ENCODE measurements at regions not wholly inside any gene's neighbourhood (a gene's known extent, or its start where the extent isn't known, plus 50 kb on each side); places are given as distances from the start of the nearest gene placed in this dataset.
"Not testable (repeated sequence)": the region's sequence is repeated elsewhere in the genome, so short reads cannot be mapped to it uniquely, and the experiment has no call there.

DNA sequence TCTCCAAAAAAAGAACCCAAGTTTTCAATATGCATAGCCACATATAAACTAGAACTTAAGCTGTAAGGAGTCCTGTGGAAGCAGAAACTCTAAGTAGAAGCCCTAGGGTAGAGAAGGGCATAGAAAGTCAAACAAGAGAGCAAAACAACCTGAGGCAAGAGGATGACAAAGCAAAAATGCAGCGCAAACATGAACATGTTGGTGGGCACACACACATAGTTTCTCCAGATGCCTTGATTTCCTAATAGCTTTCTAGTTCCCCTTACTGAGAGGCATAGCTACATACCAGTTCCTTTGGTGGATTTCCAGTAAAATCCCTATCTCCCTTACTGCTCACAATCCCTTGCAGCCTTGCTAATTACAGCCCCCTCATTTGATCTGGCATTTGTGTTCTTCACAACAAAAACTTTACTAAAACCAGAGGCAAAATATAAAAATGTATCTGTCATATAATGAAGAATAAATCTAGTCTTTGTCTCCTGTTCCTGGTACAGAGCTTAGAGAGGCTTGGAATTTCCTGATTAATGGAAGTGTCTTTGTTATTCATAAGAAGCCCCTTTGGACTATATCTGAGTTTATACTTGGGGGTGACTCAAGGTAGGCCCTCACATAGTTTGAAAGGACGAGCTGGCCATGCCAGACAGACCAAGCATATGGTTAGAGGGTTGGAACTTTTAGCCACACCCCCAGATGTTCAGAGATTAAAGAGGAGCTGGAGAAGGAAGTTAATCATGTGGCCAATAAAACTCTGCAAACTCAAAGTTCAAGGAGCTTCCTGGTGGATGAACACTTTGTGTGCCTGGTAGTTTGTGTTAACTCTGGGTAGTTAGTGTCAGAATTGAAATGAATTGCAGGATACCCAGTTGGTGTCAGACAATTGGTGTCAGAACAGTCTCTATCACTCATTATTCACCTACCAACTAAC, 52.7 kb upstream of the ZCCHC13 start:
- DNase-seq = no peak

DNA sequence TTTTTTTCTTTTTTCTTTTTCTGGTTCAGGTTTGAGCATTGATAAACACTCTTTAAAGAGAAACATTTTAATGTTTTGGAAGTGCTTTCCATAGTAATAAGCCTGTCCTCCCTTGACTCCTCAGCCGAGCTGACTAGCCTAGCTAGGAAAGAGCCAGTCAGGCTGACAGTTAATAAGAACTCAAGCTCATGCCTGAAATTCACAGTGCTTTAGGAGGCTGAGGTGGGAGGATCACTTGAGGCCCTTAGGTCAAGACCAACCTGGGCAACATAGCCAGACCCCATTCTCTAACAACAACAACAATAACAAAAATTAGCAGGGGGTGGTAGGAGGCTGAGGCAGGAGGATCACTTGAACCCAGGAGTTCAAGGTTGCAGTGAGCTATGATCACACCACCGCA, 53.4 kb upstream of the ZCCHC13 start:
- DNase-seq = no peak

DNA sequence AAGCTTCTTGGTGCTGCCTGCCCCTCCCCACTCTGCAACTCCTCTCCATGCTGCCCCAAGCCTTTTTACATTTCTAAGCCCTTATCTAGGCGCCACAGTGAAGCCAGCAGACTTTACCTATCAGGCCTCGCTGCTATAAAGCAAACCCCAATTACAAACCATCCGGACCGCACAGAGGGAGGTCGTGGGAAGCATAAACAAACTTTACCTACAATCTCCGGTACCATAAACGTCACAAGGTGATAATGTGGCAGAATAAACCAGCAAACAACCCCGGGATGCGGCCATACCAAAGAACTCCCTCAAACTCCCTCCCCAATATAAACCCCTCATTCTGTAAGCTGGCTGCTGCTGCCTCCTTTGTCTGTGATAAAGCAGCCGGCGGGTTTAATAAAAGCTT, 54.0 kb upstream of the ZCCHC13 start:
- DNase-seq = no peak

DNA sequence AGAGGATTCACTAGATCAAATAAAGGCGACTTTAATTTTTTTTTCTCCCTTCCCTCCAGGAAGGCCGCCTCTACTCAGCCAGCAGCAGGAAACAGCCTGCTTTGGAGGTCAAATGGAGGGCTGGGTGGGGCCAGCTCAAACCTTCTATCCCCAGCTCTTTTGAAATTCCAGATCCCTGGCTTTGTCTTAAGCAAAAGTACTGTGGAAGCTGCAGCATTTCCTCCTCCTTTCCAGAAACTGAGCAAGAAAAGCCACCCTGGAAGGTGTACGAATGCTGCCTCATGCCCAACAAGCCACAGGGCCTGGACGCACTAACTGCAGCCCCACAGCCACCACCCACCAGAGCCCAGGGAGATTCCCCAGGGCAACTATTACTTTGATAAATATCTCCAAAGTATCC, 55.1 kb upstream of the ZCCHC13 start:
- DNase-seq = no peak

DNA sequence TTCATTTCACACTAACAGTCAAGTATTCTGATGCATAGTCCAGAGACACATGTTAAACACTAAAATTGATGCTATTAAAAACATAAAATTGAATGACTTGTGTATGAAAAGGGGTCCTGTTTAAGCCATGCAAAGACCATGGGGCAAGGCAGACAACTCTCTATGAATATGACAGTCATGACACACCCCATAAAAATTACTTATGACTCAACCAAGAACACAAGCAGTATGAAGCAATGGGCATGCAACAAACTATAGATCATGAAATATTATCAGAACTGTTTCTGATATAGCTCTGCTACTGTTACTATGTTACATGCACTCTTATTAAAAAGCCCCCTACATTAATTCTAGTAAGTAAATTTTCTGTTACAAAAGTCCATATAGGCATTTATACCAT, 57.5 kb upstream of the ZCCHC13 start:
- no peak for DNase-seq

DNA sequence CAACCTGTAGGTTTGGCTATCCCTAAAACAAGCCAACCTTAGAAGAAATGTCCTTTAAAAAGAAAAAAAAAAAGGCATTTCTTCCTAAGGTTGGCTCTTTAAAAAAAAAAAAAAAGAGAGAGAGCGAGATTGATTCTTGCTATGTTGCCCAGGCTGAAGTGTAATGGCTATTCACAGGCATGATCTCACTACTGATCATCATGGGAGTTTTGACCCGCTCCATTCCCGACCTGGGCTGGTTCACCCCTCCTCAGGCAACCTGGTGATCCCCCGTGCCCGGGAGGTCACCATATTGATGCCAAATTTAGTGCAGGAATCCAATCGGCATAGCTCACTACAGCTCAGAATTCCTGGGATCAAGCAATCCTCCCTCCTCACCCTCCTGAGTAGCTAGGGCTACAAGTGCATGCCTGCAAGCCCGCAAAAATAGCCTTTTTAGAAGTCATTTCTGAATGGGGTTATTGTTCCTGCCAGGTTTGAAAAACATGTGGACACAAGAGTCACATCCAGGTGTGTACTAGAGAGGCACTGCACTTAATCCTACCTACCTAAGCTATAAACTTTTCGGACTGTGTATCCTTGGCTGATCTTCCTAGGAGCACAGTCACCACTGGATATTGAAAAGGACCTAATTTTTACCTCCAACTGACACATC, 61.4 kb upstream of the ZCCHC13 start:
- DNase-seq = no peak

DNA sequence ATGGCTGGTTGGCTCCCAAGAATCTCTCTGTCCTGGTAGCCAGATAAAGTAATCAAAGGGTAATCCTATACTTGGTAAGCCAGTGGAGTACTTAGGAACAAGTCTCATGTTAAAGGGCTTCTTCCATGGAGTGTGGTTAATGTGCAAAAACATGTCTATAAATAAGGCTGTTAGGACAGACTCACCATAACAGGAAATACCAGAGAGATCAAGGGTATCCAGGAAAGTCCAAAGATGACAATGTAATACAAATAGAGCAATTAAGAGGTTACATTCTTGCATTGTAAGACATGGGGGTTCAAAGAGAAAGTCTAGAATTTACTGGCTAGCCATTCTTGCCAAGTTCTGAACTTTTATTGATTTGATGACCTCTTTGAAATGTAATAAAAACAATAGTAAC, 61.9 kb upstream of the ZCCHC13 start:
- DNase-seq = no peak

DNA sequence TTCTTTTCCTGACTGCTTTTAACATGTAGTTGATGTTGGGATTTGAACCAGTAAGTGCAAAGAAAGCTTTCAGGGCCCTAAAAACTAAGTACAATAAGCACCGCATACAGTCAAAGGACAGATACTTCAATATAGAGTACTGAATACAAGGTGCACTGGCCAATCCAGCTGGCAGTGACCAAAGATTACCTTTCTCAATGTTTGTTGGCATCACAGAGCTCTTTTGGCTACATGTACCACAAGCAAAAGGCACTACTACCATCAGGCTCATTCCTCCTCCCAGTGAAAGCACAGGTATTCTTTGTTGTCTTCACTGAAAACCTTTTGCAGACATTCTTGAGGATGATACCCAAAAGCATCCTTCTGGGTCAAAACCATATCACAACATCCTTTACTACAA, 65.2 kb upstream of the ZCCHC13 start:
- DNase-seq = no peak

DNA sequence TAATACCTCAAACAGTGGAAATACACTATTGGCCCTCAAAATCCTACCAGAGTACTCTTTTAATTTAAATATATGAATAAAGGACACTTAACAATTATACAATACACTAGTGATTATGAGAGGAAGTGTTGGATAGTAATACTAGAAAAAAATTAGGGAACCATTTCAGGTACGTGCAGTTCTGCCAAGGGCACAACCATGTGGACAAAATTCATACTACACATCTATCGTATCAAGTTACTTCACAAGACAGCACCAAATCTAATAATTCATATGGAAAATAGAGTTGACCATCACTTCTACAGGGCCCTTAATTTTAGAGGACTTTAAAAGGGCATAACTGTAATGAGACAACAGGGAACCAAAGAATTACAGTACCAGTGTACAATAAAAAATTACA, 69.2 kb upstream of the ZCCHC13 start:
- DNase-seq = no peak

DNA sequence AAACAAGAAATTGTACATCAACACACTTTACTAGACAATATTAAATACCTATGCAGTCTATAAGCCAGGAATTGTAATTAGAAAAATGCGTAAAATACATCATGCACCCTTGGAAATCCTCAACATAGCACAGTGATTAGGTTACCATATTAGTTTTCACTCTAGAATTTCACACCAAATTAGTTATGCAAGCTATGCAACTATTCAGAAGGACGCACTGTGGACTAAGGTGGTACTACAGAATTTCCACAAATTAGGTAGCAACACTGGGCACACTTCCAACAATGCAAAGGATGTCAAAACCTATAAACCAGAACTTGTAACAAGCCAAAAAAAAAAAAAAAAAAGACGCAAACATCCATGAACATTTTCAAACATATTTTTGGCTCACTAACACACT, 71.1 kb upstream of the ZCCHC13 start:
- DNase-seq = no peak

DNA sequence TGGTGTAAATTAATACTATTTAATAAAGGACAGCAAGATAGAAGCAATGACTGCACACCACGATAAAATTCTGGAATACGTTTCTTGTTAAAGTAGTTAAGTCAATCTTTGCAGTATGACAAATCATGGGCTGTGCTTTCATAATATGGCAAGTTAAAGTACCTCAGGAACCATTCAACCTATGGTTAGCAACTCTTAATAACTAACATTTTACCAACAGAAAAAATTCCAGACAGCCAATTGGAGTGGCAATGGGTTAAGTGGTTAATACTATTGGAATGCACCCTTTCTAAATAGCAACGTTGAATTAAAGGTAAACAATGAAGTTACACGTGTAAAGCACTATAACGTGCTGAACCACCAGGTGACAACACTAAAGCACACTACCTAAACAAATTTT, 72.4 kb upstream of the ZCCHC13 start:
- DNase-seq = no peak

DNA sequence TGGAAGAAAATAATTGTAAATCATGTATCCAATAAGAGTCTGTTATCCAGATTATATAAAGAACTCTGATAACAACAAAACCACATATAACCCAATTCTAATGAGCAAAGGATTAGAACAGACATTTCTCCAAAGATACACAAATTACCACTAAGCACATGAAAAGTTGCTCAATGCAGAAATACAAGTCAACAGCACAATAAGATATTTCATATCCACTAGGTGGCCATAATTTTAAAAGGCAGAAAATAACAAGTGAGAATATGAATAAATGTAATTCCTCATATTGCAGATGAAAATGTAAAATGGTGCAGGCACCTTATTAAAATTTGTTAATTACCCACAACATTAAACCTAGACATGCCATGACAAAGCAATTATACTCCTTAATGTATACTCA, 73.9 kb upstream of the ZCCHC13 start:
- DNase-seq = no peak

DNA sequence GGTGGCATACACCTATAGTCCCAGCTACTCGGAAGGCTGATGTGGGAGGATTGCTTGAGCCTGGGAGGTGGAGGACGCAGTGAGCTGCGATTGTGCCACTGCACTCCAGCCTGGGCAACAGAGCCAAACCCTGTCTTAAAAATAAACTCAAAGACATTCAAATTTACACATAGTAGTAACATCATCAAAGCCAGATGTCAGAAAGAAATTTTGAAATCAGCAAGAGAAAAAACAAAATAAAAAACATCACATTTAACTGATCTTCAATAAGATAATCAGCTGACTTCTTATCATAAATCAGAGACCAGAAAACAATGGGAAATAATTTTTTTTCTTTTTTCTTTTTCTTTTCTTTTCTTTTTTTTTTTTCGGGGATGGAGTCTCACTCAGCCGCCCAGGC, 78.9 kb upstream of the ZCCHC13 start:
- DNase-seq = no peak

DNA sequence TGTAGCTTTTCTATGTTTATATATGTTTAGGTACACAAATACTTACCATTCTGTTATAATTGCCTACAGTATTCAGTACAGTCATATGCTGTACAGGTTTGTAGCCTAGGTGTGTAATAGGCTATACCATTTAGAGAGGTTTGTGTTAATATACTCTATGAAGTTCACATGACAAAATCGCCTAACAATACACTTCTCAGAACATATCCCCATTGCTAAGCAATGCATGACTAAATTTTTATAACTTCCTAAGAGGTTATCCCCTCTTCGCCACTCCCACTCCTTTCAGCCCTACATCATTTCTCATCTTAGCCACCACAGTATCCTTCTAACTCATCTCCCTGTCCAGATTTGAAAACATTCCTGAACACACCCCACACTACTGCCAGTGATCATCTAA, 83.7 kb upstream of the ZCCHC13 start:
- DNase-seq = no peak

DNA sequence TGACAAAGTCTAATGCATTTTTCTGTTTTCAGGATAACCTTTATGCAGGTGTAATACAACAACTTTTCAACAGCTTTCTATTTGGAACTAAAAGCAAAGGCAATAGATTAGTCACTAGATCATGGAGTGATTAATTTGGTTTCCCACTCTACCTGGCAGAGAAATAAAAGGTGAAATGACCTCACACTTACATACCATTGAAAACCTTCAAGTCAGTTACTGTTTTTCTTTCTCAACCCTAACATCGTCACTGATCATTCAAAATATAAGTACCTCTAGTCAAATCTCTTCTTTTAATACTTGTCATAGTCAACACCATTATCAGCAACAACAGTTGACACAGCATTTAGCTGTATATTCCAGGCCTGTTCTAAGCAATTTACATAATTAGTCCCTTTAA, 85.1 kb upstream of the ZCCHC13 start:
- no peak for DNase-seq

DNA sequence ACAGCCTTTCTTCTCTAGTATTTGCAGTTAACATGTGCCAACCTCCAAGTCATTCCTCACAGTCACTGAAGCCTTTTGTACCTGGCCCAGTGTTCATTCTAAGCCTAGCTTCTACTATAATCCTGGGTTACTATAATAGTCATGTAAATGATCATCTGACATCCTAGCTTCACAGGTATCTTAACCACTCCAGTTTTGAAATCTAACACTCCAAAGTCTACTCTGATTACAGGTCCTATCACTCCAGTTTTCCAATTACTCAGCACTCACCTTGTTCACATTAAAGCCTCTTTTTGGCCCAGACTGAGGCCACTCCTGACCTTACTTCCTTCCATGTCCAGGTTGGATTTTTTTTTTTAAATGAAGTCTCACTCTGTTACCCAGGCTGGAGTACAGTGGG, 87.6 kb upstream of the ZCCHC13 start:
- no peak for DNase-seq

DNA sequence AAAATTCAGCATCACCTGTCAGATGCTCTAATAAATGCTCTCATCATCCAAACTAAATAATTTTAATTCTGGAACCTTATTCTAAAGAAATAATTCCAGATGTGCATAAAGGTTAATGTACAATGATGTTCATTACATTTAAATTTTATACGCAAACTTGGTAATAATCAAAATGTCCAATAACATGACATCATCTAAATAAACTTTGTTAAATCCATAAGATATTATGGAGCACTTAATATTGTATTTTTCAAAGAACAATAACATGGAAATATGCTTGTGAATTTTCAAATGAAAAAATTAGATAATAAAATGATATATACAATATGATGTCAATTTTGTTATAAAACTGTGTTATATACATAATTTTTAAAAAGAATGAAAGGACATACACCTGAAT, 92.1 kb upstream of the ZCCHC13 start:
- no peak for DNase-seq

DNA sequence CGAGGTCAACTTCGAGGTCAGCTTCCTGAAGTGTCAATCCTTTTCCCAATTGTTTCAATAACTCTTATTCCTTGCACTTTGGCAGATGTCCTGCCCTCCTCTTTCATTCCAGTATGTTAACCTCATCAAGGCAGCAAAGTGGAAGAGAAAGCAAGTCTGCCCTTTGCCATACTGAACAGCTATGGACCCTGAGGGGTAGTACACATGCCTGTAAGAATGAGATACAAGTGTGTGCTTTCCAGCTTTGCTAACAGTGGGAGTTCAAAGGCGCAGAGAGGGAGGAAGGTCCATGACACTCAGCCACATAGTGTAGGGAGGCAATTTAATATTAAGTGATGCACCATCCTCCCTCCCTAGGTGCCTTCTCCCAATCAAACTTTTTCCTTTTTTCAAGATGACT, 96.4 kb upstream of the ZCCHC13 start:
- DNase-seq = no peak

DNA sequence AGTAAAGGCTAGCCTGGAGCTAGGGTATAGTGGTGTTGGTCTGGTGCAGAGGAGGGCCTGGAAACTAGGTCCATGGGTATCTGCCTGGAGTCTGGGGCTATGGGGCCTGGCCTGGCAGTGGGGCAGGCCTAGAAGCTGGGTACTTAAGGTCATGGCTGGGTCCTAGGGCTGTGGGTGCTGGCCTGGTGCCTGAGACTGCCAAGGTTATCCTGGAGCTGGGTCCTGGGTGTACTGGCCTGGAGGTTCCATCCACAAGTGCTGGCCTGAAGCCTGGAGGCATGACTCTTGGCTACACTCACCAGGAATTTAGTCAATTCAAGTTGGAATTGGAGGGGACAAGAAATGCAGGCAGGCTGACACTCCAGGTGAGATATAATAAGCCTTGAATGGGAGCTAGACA, 108.4 kb upstream of the ZCCHC13 start:
- no peak for DNase-seq

DNA sequence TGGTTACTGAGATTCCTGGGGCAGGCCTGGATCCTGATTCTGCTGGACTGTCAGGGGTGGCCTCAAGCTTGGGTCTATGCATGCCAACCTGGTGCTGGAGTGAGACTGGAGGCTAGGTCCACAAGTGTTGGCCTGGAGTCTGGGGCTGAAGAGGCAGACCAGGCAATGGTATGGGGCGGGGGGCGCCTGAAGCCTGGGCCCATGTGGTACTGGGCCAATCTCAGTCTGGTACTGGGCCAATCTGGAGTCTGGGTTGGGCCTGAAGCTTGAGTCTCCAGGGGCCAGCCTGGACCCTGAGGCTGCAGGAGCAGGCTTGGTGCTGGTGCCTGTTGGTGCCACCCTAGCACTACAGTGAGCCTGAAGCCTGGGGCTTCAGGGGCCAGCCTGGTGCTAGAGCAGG, 108.9 kb upstream of the ZCCHC13 start:
- DNase-seq = no peak

DNA sequence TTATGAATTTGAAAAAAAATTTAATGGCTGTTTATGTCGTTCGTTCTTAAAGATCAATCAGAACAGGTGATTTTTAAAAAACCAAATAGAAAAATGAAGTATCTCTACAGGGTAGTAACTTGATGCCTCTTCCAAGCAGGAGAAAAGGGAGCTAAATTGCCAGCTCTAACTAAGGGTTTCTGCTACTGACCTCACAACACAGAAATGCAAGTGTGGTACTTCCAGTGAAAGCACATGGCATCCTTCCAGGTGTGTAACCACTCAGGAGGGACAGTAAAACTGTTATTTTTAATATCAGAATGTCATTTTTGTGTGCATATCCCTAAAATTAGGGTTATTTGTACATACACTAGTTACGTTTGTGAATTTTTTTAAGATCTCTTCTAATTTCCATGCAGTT, 116.8 kb upstream of the ZCCHC13 start:
- no peak for DNase-seq

DNA sequence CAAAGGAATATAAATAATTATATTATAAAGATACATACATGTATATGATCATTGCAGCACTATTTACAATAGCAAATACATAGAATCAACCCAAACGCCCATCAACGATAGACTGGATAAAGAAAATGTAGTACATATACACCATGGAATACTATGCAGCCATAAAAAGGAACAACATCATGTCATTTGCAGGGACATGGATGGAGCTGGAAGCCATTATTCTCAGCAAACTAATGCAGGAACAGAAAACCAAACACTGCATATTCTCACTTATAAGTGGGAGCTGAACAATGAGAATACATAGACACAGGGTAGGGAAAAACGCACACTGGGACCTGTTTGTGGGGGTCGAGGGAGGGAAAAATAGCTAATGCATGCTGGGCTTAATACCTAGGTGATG, 120.9 kb upstream of the ZCCHC13 start:
- DNase-seq = not testable (repeated sequence)

DNA sequence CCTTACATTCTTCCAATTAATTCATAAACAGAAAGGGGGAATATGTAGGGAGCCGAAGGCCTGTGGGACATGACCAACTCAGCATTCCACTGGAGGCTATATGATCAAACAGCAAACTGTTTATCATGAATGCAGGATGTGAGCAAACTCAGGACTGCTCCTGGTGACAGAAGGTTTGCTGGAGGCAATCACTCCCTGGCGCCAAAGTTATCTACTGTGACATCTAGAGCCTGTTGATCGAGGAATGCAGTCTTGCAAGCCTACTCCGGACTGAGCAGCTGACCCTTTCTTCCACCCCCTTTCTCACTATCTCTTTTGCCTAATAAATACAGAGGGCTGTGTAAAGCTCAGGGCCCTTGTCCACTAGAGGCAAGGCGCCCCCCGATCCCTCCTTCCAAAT, 122.0 kb upstream of the ZCCHC13 start:
- DNase-seq = not testable (repeated sequence)

DNA sequence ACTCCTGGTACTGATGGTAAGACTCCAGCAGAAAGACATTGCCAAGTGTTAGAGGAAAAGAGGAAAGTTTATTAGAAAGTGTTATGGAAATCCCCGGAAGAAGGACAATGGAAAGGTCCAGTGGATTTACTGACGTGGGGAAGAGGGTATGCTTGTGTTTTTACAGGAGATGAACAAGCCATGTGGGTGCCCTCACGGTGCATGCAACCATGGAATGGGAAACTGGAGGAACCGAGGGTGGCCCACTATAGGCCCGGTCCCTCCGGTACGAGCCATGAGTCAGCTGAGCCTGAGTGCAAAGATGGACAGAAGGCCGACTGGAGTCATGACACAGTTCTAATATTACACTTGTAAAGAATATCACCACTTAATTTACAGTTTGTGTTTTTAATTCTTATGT, 123.3 kb upstream of the ZCCHC13 start:
- DNase-seq = no peak

DNA sequence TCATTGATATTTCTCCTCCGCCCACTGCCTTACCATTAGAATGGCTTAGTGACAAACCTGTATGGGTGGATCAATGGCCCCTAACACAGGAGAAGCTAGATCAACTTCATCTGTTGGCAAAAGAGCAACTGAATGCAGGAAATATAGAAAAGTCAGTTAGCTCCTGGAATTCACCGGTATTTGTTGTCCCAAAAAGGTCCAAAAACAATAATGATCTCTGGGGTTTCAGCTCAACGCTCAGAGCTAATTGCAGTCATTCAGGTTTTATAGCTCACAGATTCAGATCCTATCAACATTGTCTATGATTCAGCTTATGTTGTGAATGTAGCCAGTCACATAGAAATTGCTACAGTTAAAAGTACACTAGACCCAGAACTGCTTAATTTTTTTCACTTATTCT, 124.0 kb upstream of the ZCCHC13 start:
- no peak for DNase-seq

Data from NCI-H524 treated with DMSO at 0.1 percent for 48 hours (cell line).